Sigmoid colon (tissue), 4 donors: ENCODE measurements at regions not wholly inside any gene's neighbourhood (a gene's known extent, or its start where the extent isn't known, plus 50 kb on each side); places are given as distances from the start of the nearest gene placed in this dataset.

ENCODE experiments used
- EP300 ChIP-seq, 4 donors: sonication (generic); formaldehyde crosslinking; IDR thresholded peaks; one replicate each; pipeline ENCODE4 v1.6.1; 2017; ENCODE audit warnings: antibody characterized with exemption in 4 of 4
- POLR2A ChIP-seq, 2 donors: fragments of 450-650 bp; IDR thresholded peaks; one replicate each; pipeline ENCODE4 v1.6.1; 2016; ENCODE audit warnings: antibody characterized with exemption in 2 of 2, mild to moderate bottlenecking in 2 of 2, moderate library complexity in 2 of 2
- POLR2AphosphoS5 ChIP-seq, 4 donors: sonication (generic); formaldehyde crosslinking; IDR thresholded peaks; one replicate each; pipeline ENCODE4 v1.6.1; 2017; ENCODE audit warnings: antibody characterized with exemption in 4 of 4
- TF ChIP-seq, protein P1 (sequence below), 4 experiments: fragments of 450-650 bp in 3 of 4; fragments of 200-600 bp in 1 of 4; IDR thresholded peaks; one replicate each; pipeline ENCODE4 v1.5.1; 2016 to 2019; ENCODE audit warnings: antibody characterized with exemption in 4 of 4, mild to moderate bottlenecking in 3 of 4, moderate library complexity in 2 of 4

DNA sequence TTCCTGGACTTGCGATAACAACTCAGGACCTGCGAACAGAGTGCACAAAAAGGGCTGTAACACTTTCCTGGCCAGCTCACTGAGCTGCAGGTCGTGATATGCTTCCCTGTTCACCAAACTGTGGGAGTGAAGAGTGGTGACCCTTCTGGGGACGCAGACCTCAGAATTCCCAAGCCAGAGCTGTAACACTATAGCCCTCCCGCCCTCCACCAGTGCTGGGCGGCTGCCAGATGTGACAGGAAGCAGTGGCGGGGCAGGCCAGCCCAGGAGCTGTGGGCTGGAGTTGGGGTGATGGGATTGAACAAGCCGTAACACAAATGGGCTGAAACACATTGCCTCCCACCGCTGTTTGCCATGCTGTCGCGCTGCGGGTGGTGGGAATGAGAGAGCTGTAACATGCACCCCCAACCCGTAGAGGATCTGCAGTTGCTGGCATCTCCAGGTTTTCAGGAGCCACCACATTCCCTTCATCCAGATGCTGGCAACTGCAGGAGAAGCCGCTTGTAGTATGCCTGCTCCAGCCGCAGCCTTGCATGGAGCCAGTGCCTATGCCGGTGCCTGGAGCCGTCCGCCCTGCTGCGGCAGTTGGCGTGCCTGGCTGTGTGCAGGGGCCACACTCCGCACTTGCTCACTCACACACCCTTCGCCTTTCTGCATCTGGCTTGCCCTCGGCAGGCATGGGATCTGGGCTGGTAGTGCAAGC is 145.8 kb downstream of the GPCPD1 start:
- TF ChIP-seq, protein P1, sequence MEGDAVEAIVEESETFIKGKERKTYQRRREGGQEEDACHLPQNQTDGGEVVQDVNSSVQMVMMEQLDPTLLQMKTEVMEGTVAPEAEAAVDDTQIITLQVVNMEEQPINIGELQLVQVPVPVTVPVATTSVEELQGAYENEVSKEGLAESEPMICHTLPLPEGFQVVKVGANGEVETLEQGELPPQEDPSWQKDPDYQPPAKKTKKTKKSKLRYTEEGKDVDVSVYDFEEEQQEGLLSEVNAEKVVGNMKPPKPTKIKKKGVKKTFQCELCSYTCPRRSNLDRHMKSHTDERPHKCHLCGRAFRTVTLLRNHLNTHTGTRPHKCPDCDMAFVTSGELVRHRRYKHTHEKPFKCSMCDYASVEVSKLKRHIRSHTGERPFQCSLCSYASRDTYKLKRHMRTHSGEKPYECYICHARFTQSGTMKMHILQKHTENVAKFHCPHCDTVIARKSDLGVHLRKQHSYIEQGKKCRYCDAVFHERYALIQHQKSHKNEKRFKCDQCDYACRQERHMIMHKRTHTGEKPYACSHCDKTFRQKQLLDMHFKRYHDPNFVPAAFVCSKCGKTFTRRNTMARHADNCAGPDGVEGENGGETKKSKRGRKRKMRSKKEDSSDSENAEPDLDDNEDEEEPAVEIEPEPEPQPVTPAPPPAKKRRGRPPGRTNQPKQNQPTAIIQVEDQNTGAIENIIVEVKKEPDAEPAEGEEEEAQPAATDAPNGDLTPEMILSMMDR (IDR thresholded peaks at IDR 0.05): no peak
- no peak for TF ChIP-seq EP300 (IDR thresholded peaks at IDR 0.05)
- no peak for TF ChIP-seq POLR2A (IDR thresholded peaks at IDR 0.05)
- no peak for TF ChIP-seq POLR2AphosphoS5 (IDR thresholded peaks at IDR 0.05)
